Mesenchymal stem cell (in vitro differentiated cells and primary cell): ENCODE measurements at regions not wholly inside any gene's neighbourhood (a gene's known extent, or its start where the extent isn't known, plus 50 kb on each side); places are given as distances from the start of the nearest gene placed in this dataset.

Source experiments
- DNase-seq: peaks from one replicate; pipeline ENCODE4 v3.0.0-alpha.2; 2013
- H2AFZ ChIP-seq: one replicate; pipeline ENCODE4 v1.6.1; 2013; ENCODE audit warnings: low read depth, mild to moderate bottlenecking, control low read depth, inconsistent platforms, low read length, moderate library complexity
- H2AK5ac ChIP-seq: 2 replicates; pipeline ENCODE4 v1.6.1; 2013; ENCODE audit warnings: low read length, moderate library complexity, mild to moderate bottlenecking, inconsistent platforms; ENCODE audit not compliant: severe bottlenecking
- H2BK120ac ChIP-seq: one replicate; pipeline ENCODE4 v1.6.1; 2013; ENCODE audit warnings: low read depth, mild to moderate bottlenecking, inconsistent platforms, low read length, moderate library complexity
- H2BK12ac ChIP-seq, 2 experiments: one replicate each; pipeline ENCODE4 v1.6.1; 2013; ENCODE audit warnings: inconsistent platforms in 2 of 2, low read length in 2 of 2, mild to moderate bottlenecking in 2 of 2, moderate library complexity in 2 of 2, control low read depth in 1 of 2
- H2BK15ac ChIP-seq: one replicate; pipeline ENCODE4 v1.6.1; 2013; ENCODE audit warnings: mild to moderate bottlenecking, low read depth, inconsistent platforms; ENCODE audit not compliant: poor library complexity, severe bottlenecking
- H2BK5ac ChIP-seq: 2 replicates; pipeline ENCODE4 v1.6.1; 2013; ENCODE audit warnings: low read depth, mild to moderate bottlenecking, low read length, control low read depth, inconsistent platforms; ENCODE audit not compliant: poor library complexity, severe bottlenecking
- H3K14ac ChIP-seq, 2 experiments: one replicate each; pipeline ENCODE4 v1.6.1; 2013; ENCODE audit warnings: inconsistent platforms in 2 of 2, low read length in 2 of 2, control low read depth in 1 of 2, mild to moderate bottlenecking in 1 of 2, moderate library complexity in 1 of 2
- H3K18ac ChIP-seq, 2 experiments: one replicate each; pipeline ENCODE4 v1.6.1; 2013; ENCODE audit warnings: inconsistent platforms in 2 of 2, low read length in 2 of 2, control low read depth in 1 of 2, low read depth in 1 of 2, mild to moderate bottlenecking in 1 of 2
- H3K23ac ChIP-seq, 2 experiments: one replicate each; pipeline ENCODE4 v1.6.1; 2013; ENCODE audit warnings: inconsistent platforms in 2 of 2, low read length in 2 of 2, mild to moderate bottlenecking in 2 of 2, moderate library complexity in 2 of 2, control low read depth in 1 of 2
- H3K27ac ChIP-seq: 2 replicates; pipeline ENCODE4 v1.5.1; 2013; ENCODE audit warnings: mild to moderate bottlenecking, moderate library complexity, low read length, control low read depth, inconsistent platforms; ENCODE audit not compliant: poor library complexity, severe bottlenecking
- H3K27me3 ChIP-seq, 2 experiments: 2 replicates each; pipeline versions ENCODE4 v1.6.1 to v1.7.0; 2013; ENCODE audit warnings: low read length in 2 of 2, mild to moderate bottlenecking in 2 of 2, moderate library complexity in 2 of 2, control low read depth in 1 of 2, inconsistent platforms in 1 of 2; ENCODE audit not compliant: control insufficient read depth in 1 of 2, insufficient read depth in 1 of 2
- H3K36me3 ChIP-seq, 2 experiments: 2 replicates each; pipeline versions ENCODE4 v1.6.1 to v1.7.0; 2013; ENCODE audit warnings: low read length in 2 of 2, control low read depth in 1 of 2, inconsistent platforms in 1 of 2, low read depth in 1 of 2, mild to moderate bottlenecking in 1 of 2; ENCODE audit not compliant: insufficient read depth in 2 of 2, control insufficient read depth in 1 of 2
- H3K4ac ChIP-seq, 2 experiments: one replicate each; pipeline ENCODE4 v1.6.1; 2013; ENCODE audit warnings: inconsistent platforms in 2 of 2, low read length in 2 of 2, mild to moderate bottlenecking in 2 of 2, moderate library complexity in 2 of 2, control low read depth in 1 of 2, low read depth in 1 of 2
- H3K4me1 ChIP-seq: 2 replicates; pipeline ENCODE4 v1.6.1; 2013; ENCODE audit warnings: low read depth, low read length, control low read depth; ENCODE audit not compliant: control insufficient read depth, insufficient read depth
- H3K4me2 ChIP-seq: 2 replicates; pipeline ENCODE4 v1.6.1; 2013; ENCODE audit warnings: low read length, mild to moderate bottlenecking, inconsistent platforms; ENCODE audit not compliant: poor library complexity, severe bottlenecking
- H3K4me3 ChIP-seq, 2 experiments: 2 replicates each; pipeline versions ENCODE4 v1.5.1 to v1.7.0; 2013; ENCODE audit warnings: low read length in 2 of 2, mild to moderate bottlenecking in 2 of 2, control low read depth in 1 of 2, low read depth in 1 of 2; ENCODE audit not compliant: insufficient read depth in 1 of 2
- H3K79me1 ChIP-seq: replicated peaks from 2 replicates; pipeline ENCODE4 v1.6.1; 2013; ENCODE audit warnings: mild to moderate bottlenecking, control low read depth, low read length, inconsistent platforms; ENCODE audit not compliant: poor library complexity, severe bottlenecking
- H3K9ac ChIP-seq: 2 replicates; pipeline ENCODE4 v1.7.0; 2013; ENCODE audit warnings: mild to moderate bottlenecking, low read length, moderate library complexity
- H3K9me3 ChIP-seq: 2 replicates; pipeline ENCODE4 v1.7.0; 2013; ENCODE audit warnings: mild to moderate bottlenecking, low read length; ENCODE audit not compliant: control insufficient read depth
- H4K8ac ChIP-seq: one replicate; pipeline ENCODE4 v1.6.1; 2013; ENCODE audit warnings: inconsistent platforms, mild to moderate bottlenecking, low read length, moderate library complexity
- H4K91ac ChIP-seq: one replicate; pipeline ENCODE4 v1.6.1; 2013; ENCODE audit warnings: mild to moderate bottlenecking, low read length, inconsistent platforms
- WGBS: methylation state at CpG from one replicate; pipeline ENCODE4 v1.1.7; 2013; ENCODE audit warnings: mixed read lengths; 5-methylcytosine and 5-hydroxymethylcytosine counted together

GRCh38 chr6:119526561-119527230 is 177.1 kb upstream of the MAN1A1 start:
- Histone ChIP-seq H2BK120ac (no peak overlapping the region), H3K79me1 (no peaks in the 10 kb centered on the region), H3K18ac (no peak overlapping the region), H3K9ac (no peak overlapping the region), H3K4ac (no peak overlapping the region), H2AK5ac (no peak overlapping the region), H3K9me3 (no peaks in the 10 kb centered on the region), H3K27ac (no peak overlapping the region), H3K23ac (no peak overlapping the region), H4K8ac (no peak overlapping the region), H2BK5ac (no peak overlapping the region), H3K36me3 (no peaks in the 10 kb centered on the region), H3K4me1 (no peaks in the 10 kb centered on the region), H3K27me3 (no peaks in the 10 kb centered on the region), H4K91ac (no peak overlapping the region), H3K4me3 (no peak overlapping the region), H2BK15ac (no peak overlapping the region), H3K14ac (no peak overlapping the region), H2BK12ac (no peak overlapping the region), H2AFZ (no peak overlapping the region), H3K4me2 (no peak overlapping the region)
- 86% methylated on average over 7 of the region's 7 CpGs for WGBS
- DNase-seq = no peak

DNA sequence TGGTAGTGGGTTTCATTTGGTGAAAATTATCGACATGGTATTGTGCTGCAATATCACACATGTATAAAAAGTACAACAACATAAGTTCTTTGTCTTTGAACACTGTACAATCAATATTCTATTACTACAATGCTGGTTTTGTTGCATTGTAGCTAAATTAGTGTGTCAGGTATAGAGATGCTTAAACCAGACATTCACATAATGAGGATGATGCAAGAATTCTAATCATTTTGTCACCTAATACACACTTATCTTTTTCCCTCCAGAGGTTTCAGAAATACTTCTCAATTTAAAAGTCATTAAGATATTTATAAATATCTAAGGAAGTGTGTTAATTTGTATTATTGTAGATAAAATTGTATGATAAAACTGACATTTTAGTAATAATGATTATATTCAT is 174.8 kb upstream of the MAN1A1 start:
- no peak for DNase-seq
- Histone ChIP-seq H3K23ac (no peak overlapping the region), H3K4me3 (no peak overlapping the region), H2BK12ac (no peak overlapping the region), H3K27me3 (no peaks in the 10 kb centered on the region), H3K79me1 (no peaks in the 10 kb centered on the region), H3K9me3 (no peaks in the 10 kb centered on the region), H3K36me3 (no peaks in the 10 kb centered on the region), H3K18ac (no peak overlapping the region), H2AFZ (no peak overlapping the region), H2BK5ac (no peak overlapping the region), H4K8ac (no peak overlapping the region), H3K27ac (no peak overlapping the region), H2BK120ac (no peak overlapping the region), H3K9ac (no peak overlapping the region), H2AK5ac (no peak overlapping the region), H3K4ac (no peak overlapping the region), H3K4me1 (no peaks in the 10 kb centered on the region), H4K91ac (no peak overlapping the region), H3K4me2 (no peak overlapping the region), H2BK15ac (no peak overlapping the region), H3K14ac (no peak overlapping the region)
- WGBS = no CpG with 5 or more reads among the region's 1 CpG

DNA sequence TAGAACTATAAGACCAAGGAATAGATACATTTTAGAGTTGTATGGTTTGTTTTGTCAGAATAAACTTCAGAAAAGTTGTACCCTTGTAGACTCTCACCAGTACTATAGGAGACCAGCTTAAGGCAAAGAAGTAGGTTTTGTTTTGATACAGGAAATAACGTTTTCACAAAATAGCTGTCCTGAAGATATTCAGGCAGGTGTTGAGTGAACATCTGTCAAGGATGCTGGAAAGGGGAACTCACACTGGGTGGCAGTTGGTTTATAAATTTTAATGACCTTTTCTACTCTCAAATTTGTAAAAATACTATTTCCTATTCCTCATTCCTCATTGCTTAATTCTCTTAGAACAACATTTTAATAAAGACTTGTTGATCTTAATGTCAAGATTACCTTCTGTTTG is 174.0 kb upstream of the MAN1A1 start:
- Histone ChIP-seq H3K79me1 (no peaks in the 10 kb centered on the region), H3K4me1 (no peaks in the 10 kb centered on the region), H3K23ac (no peak overlapping the region), H2BK12ac (no peak overlapping the region), H3K27ac (no peak overlapping the region), H2BK120ac (no peak overlapping the region), H3K18ac (no peak overlapping the region), H3K36me3 (no peaks in the 10 kb centered on the region), H3K4me2 (no peak overlapping the region), H3K4ac (no peak overlapping the region), H2AK5ac (no peak overlapping the region), H3K27me3 (no peaks in the 10 kb centered on the region), H3K14ac (no peak overlapping the region), H3K9me3 (no peaks in the 10 kb centered on the region), H4K8ac (no peak overlapping the region), H3K9ac (no peak overlapping the region), H4K91ac (no peak overlapping the region), H2AFZ (no peak overlapping the region), H2BK5ac (no peak overlapping the region), H2BK15ac (no peak overlapping the region), H3K4me3 (no peak overlapping the region)
- DNase-seq = no peak
- 100% methylated on average over 1 of the region's 1 CpG for WGBS

DNA sequence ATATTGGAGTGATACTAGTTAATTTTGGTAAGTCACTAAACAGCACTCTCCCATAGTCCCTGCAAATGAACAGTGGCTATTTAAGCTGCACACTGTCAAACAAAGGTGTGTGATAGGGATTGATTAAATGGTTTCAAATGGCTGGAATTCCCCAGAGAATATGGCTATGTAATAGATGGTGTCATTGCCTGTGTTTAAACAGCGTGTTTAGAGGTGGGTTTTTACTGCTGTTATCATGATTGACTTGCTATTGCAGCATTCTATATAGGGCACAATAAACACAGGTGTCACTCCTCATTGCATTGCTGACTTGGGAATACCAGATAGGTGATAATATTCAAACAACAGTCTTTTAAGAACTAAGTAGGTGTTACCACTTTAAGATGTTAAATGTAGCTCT is 171.7 kb upstream of the MAN1A1 start:
- Histone ChIP-seq H3K9me3 (peaks cover 3% of the 10 kb centered on the region), H3K27me3 (no peaks in the 10 kb centered on the region), H3K4me2 (no peak overlapping the region), H4K8ac (no peak overlapping the region), H2BK12ac (no peak overlapping the region), H4K91ac (no peak overlapping the region), H3K36me3 (no peaks in the 10 kb centered on the region), H2AFZ (no peak overlapping the region), H3K4me3 (no peak overlapping the region), H2AK5ac (no peak overlapping the region), H3K23ac (no peak overlapping the region), H2BK120ac (no peak overlapping the region), H3K79me1 (no peaks in the 10 kb centered on the region), H3K27ac (no peak overlapping the region), H3K4me1 (no peaks in the 10 kb centered on the region), H3K18ac (no peak overlapping the region), H3K9ac (no peak overlapping the region), H2BK15ac (no peak overlapping the region), H2BK5ac (no peak overlapping the region), H3K4ac (no peak overlapping the region), H3K14ac (no peak overlapping the region)
- 92% methylated on average over 1 of the region's 1 CpG for WGBS
- no peak for DNase-seq
